T-cell (primary cell): ENCODE measurements at regions not wholly inside any gene's neighbourhood (a gene's known extent, or its start where the extent isn't known, plus 50 kb on each side); places are given as distances from the start of the nearest gene placed in this dataset.

Experiments used
- ATAC-seq, 4 experiments: fragments of 200-7000 bp in 3 of 4; fragments of 150-1000 bp in 1 of 4; cut with Tn5 transposase; replicated peaks in 1 of 4; 1 replicate in 3 of 4; 2 replicates in 1 of 4; pipeline ENCODE4 v1.10.0; 2021; ENCODE audit warnings: moderate library complexity in 3 of 4, mild to moderate bottlenecking in 2 of 4, moderate number of reproducible peaks in 1 of 4
- CTCF ChIA-PET, 2 donors: fragments of 300-600 bp; sonication (Branson Sonifier 250); formaldehyde crosslinking; loops; one replicate each; lab custom pipeline; 2022; ENCODE audit warnings: antibody characterized with exemption in 2 of 2; lab: Charles Lee
- POLR2A ChIA-PET, 2 donors: fragments of 300-600 bp; sonication (Branson Sonifier 250); formaldehyde crosslinking; loops; one replicate each; lab custom pipeline; 2022; ENCODE audit warnings: antibody characterized with exemption in 2 of 2; lab: Charles Lee
- DNase-seq, 35 experiments: peaks; one replicate each; pipeline versions ENCODE4 v3.0.0 to v3.0.0-alpha.2; 2013 to 2023
- H3K27ac ChIP-seq: one replicate; pipeline ENCODE4 v1.5.1; 2013; ENCODE audit warnings: low read length
- H3K27me3 ChIP-seq, 2 experiments: replicated peaks in 1 of 2; 1 replicate in 1 of 2; 2 replicates in 1 of 2; pipeline versions ENCODE4 v1.6.1 to v1.7.0; 2013; ENCODE audit warnings: low read length in 1 of 2, mixed read lengths in 1 of 2; ENCODE audit not compliant: control insufficient read depth in 2 of 2, insufficient read depth in 2 of 2; ENCODE audit errors: extremely low read depth in 1 of 2
- H3K36me3 ChIP-seq, 2 donors: 1 replicate in 1 of 2; 2 replicates in 1 of 2; pipeline versions ENCODE4 v1.6.1 to v1.7.0; 2013; ENCODE audit warnings: low read length in 1 of 2; ENCODE audit not compliant: control insufficient read depth in 2 of 2, insufficient read depth in 1 of 2; ENCODE audit errors: extremely low read depth in 1 of 2
- H3K4me1 ChIP-seq, 2 experiments: 1 replicate in 1 of 2; 2 replicates in 1 of 2; pipeline versions ENCODE4 v1.6.1 to v1.7.0; 2013; ENCODE audit warnings: low read length in 2 of 2, mixed read lengths in 1 of 2; ENCODE audit not compliant: insufficient read depth in 2 of 2, control insufficient read depth in 1 of 2; ENCODE audit errors: extremely low read depth in 1 of 2
- H3K4me3 ChIP-seq, 2 donors: 1 replicate in 1 of 2; 2 replicates in 1 of 2; pipeline versions ENCODE4 v1.5.1 to v1.7.0; 2013; ENCODE audit warnings: mild to moderate bottlenecking in 2 of 2, low read length in 1 of 2, moderate library complexity in 1 of 2; ENCODE audit not compliant: control insufficient read depth in 1 of 2; ENCODE audit errors: extremely low read depth in 1 of 2
- H3K9me3 ChIP-seq: 2 replicates; pipeline ENCODE4 v1.7.0; 2013
- H3K27ac Mint-ChIP-seq, 2 donors: one replicate each; pipeline ENCODE4 v1.8.0; 2020 to 2021; ENCODE audit warnings: mild to moderate bottlenecking in 2 of 2, mixed read lengths in 2 of 2
- H3K27me3 Mint-ChIP-seq, 2 donors: one replicate each; pipeline ENCODE4 v1.8.0; 2021 to 2022; ENCODE audit warnings: mixed read lengths in 2 of 2
- H3K36me3 Mint-ChIP-seq: one replicate; pipeline ENCODE4 v1.8.0; 2021; ENCODE audit warnings: mixed read lengths
- H3K4me1 Mint-ChIP-seq, 3 donors: one replicate each; pipeline ENCODE4 v1.8.0; 2020 to 2022; ENCODE audit warnings: mixed read lengths in 3 of 3, mild to moderate bottlenecking in 1 of 3
- H3K4me3 Mint-ChIP-seq, 3 donors: one replicate each; pipeline ENCODE4 v1.8.0; 2020 to 2022; ENCODE audit warnings: mild to moderate bottlenecking in 3 of 3, mixed read lengths in 3 of 3, moderate library complexity in 3 of 3
- H3K9me3 Mint-ChIP-seq, 3 donors: one replicate each; pipeline ENCODE4 v1.8.0; 2020 to 2022; ENCODE audit warnings: mixed read lengths in 3 of 3
- WGBS: methylation state at CpG from one replicate; pipeline ENCODE4 v1.1.5; 2013; ENCODE audit warnings: missing lambda C conversion rate; ENCODE audit not compliant: insufficient coverage; 5-methylcytosine and 5-hydroxymethylcytosine counted together

DNA sequence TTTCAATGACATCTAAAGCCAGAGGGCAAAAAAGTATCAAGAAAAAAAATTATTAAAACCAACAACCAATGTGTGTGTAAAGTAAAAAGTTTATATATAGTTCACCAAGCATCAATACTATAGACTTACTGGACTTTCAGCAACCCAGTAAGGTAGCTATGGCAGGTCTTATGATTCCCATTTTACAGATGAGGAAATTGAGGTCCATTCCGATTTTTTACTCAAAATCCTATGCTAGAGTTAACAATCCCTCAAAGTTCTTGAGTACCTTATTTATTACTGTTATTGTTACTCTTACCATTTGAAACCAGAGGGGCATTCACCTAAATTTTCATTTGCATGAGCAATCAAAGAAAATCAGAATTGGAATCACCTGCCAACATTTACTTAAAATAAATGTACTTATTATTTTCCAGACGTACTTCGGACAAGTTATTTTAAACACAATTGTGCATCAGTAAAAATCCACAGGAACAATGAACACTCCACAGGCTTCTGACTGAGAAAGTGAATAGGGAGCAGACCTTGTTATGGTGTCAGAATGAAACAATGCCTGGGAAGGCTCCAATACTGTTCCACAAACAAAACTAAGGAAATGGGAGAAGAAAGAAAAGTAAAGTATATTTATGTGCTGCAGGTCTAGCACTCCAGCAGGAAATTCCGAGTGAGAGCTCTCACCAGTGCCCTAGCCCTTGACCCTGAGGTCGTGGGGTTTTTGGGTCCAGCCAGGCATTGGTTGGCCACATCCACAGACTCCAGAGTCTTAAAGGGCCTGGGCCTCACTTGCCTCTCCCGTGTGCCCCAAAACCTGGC lies 229.9 kb downstream of the PIK3R1 start:
- H3K27ac Mint-ChIP-seq: no peak overlapping the region
- POLR2A ChIA-PET: no interaction called here
- H3K9me3 Mint-ChIP-seq: no peaks in the 10 kb centered on the region
- Histone ChIP-seq H3K27ac (no peak overlapping the region), H3K4me3 (no peak overlapping the region), H3K4me1 (peaks cover 2 to 5% of the 10 kb centered on the region in 2 experiments), H3K27me3 (no peaks in the 10 kb centered on the region), H3K9me3 (no peaks in the 10 kb centered on the region), H3K36me3 (no peaks in the 10 kb centered on the region)
- CTCF ChIA-PET: no interaction called here
- H3K4me3 Mint-ChIP-seq: no peak overlapping the region
- no peaks in the 10 kb centered on the region for H3K36me3 Mint-ChIP-seq
- no peak for DNase-seq
- H3K27me3 Mint-ChIP-seq: no peaks in the 10 kb centered on the region
- WGBS: 75% methylated on average over 2 of the region's 6 CpGs
- ATAC-seq: no peak
- peaks cover 10 to 20% (median 15%) of the 10 kb centered on the region in 3 donors for H3K4me1 Mint-ChIP-seq

DNA sequence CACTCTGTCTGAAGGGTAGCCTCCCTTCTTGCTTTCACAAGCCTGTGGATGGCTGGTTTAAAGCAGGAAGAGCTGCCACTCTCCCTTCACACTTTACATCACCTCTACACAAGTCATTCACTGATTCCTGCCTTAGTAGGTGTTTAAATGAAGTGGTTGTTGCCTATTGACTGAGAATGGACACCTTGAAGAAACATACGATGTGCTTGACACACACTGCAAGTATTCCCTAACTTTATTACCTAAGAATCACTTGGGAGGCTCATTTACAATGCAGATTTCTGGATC lies 230.5 kb downstream of the PIK3R1 start:
- H3K27ac ChIP-seq: no peak overlapping the region
- no peaks in the 10 kb centered on the region for H3K27me3 Mint-ChIP-seq
- H3K36me3 ChIP-seq: no peaks in the 10 kb centered on the region
- no peaks in the 10 kb centered on the region for H3K9me3 ChIP-seq
- peaks cover 2 to 3% of the 10 kb centered on the region in 2 experiments for H3K4me1 ChIP-seq
- no peak overlapping the region for H3K4me3 ChIP-seq
- POLR2A ChIA-PET: no interaction called here
- peaks cover 8 to 16% (median 12%) of the 10 kb centered on the region in 3 donors for H3K4me1 Mint-ChIP-seq
- no peaks in the 10 kb centered on the region for H3K9me3 Mint-ChIP-seq
- DNase-seq: no peak
- no peaks in the 10 kb centered on the region for H3K36me3 Mint-ChIP-seq
- no CpG with 5 or more reads among the region's 1 CpG for WGBS
- no peak overlapping the region for H3K4me3 Mint-ChIP-seq
- no peak overlapping the region for H3K27ac Mint-ChIP-seq
- H3K27me3 ChIP-seq: no peaks in the 10 kb centered on the region
- no peak for ATAC-seq
- CTCF ChIA-PET: no interaction called here

DNA sequence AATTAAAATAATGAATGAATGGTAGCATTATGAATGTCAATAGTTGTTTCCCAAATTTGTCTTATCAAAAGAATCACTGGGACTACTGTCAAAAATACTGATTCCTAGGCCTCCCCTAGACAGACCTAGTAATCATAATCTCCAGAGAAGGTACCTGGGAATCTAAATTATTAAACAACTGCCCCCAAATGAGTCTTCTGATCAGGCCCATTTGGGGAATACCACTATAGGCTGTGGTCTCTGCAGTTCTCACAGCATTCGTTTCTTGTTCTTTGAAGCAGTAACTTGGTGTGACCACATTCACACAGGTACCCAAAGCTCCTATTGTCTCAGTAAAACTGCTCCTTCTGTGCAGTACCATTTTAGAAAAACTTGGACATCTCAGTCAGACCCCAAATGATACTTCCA lies 230.9 kb downstream of the PIK3R1 start:
- Histone ChIP-seq H3K27ac (no peak overlapping the region), H3K4me1 (peaks cover 0 to 2% of the 10 kb centered on the region in 2 experiments), H3K9me3 (no peaks in the 10 kb centered on the region), H3K27me3 (no peaks in the 10 kb centered on the region), H3K36me3 (no peaks in the 10 kb centered on the region), H3K4me3 (no peak overlapping the region)
- no peak for ATAC-seq
- Mint-ChIP-seq H3K9me3 (no peaks in the 10 kb centered on the region), H3K27me3 (no peaks in the 10 kb centered on the region), H3K36me3 (no peaks in the 10 kb centered on the region), H3K27ac (no peak overlapping the region), H3K4me1 (peaks cover 4 to 12% (median 7%) of the 10 kb centered on the region in 3 donors), H3K4me3 (no peak overlapping the region)
- DNase-seq: no peak
- CTCF ChIA-PET: no interaction called here
- POLR2A ChIA-PET: no interaction called here
- 11% methylated on average over 1 of the region's 1 CpG for WGBS

DNA sequence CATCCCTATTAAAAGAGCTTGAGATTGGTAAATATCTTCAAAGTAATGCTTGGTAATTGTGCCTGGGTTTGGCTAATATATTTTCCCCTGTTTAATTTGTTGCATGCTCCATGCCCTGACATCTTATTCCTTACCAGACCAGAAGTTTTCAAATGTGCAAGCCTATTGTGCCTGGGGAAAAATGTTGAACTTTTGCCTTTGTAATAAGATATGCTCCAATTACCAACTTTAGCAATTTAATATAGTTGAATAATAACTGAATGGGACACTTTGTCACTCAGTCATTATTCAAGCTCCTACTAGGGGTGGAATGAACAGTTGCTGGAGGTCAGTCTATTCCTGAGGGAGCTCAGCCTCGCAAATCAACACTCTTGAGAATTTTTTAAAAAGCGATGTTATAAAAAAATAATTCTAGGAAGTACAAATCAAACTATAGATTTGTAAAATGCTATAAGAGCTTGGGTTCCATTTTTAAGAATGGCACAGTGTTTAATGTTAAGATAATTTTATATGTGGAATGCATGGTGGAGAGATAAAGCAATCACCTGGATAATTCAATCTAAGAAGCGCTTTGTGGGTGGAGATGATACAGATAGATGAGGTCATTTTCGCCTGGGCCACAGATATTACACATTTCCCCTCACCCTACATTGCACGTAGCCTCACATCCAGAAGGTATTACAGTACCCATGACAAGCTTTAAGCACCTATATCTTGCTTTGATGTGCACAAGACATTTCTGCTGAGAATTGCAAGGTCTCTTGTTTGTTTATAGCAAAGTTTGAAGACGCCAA lies 231.8 kb downstream of the PIK3R1 start:
- Mint-ChIP-seq H3K36me3 (no peaks in the 10 kb centered on the region), H3K27ac (no peak overlapping the region), H3K4me3 (no peak overlapping the region), H3K27me3 (no peaks in the 10 kb centered on the region), H3K4me1 (peaks cover 0 to 6% (median 3%) of the 10 kb centered on the region in 3 donors), H3K9me3 (no peaks in the 10 kb centered on the region)
- H3K4me3 ChIP-seq: no peak overlapping the region
- WGBS: no CpG with 5 or more reads among the region's 6 CpGs
- no peaks in the 10 kb centered on the region for H3K9me3 ChIP-seq
- no peaks in the 10 kb centered on the region for H3K27me3 ChIP-seq
- DNase-seq: no peak
- no peak for ATAC-seq
- H3K4me1 ChIP-seq: no peaks in the 10 kb centered on the region
- ChIA-PET CTCF (interaction anchor here in 1 of 2 donors (0.5 to 0.6 kb wide), 2 partner anchors 273 to 330 kb away, joined by 3 to 10 read pairs; no protein-coding TSS in a partner anchor), POLR2A (interaction anchor here in 1 of 2 donors (0.5 kb wide), 1 partner anchor 927 kb away, joined by 3 read pairs; no protein-coding TSS in a partner anchor)
- H3K36me3 ChIP-seq: no peaks in the 10 kb centered on the region
- H3K27ac ChIP-seq: no peak overlapping the region

DNA sequence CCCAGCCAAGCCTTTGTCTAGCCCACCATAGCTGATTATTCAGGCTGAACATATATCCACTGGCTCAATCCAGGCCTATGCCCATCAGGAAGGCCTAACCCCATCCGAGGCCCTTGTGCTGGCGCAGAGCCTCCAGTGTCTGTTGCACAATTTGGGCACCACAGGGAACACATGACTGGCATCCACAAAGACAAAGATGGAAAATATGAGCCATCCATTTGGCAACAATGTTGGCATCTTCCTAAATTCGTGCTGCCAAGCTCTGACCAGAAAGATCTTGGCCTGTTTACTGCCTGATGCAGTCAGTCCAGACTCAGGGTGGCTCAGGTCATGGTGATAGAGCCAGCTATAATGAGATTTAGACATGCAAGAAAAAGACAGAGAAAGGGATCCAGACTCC lies 233.8 kb downstream of the PIK3R1 start:
- CTCF ChIA-PET: no interaction called here
- no peak overlapping the region for H3K4me3 Mint-ChIP-seq
- DNase-seq: no peak
- Histone ChIP-seq H3K4me1 (no peaks in the 10 kb centered on the region), H3K27ac (no peak overlapping the region), H3K27me3 (no peaks in the 10 kb centered on the region), H3K4me3 (no peak overlapping the region), H3K9me3 (no peaks in the 10 kb centered on the region), H3K36me3 (no peaks in the 10 kb centered on the region)
- H3K27ac Mint-ChIP-seq: no peak overlapping the region
- H3K27me3 Mint-ChIP-seq: no peaks in the 10 kb centered on the region
- H3K4me1 Mint-ChIP-seq: peaks cover 0 to 3% (median 2%) of the 10 kb centered on the region in 3 donors
- no peaks in the 10 kb centered on the region for H3K9me3 Mint-ChIP-seq
- 75% methylated on average over 3 of the region's 3 CpGs for WGBS
- no peak for ATAC-seq
- POLR2A ChIA-PET: no interaction called here
- no peaks in the 10 kb centered on the region for H3K36me3 Mint-ChIP-seq

DNA sequence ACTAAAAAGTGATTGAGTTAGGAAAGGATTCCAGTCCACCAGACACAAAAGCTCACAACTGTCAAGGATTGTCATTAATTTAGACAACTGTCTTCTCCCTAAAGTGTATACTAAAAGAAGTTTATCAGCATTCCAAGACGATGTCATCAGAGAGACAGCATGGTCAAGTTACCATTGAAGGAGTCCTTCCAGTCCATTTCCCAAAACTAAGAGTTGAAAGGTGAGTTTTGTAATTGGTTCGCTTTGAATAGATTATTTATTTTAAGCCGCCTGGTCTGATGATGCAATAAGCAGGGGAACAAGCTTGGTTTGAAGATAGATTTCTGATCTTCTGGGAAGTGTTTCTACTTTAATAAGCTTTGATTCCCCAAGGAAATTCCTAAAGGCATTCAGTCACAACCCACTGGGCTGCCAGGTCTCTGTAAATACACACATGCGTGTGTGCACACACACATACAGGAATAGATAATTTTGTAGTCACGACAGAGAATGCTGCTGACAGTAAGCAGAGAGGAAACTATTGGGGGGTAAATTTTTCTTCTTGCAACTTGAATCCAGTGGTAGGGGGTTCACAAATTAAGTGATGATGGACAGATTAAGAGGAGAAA lies 234.8 kb downstream of the PIK3R1 start:
- ATAC-seq (no peak), DNase-seq (no peak)
- H3K27me3 Mint-ChIP-seq: no peaks in the 10 kb centered on the region
- no peaks in the 10 kb centered on the region for H3K9me3 Mint-ChIP-seq
- no peaks in the 10 kb centered on the region for H3K4me1 Mint-ChIP-seq
- Histone ChIP-seq H3K27ac (no peak overlapping the region), H3K9me3 (no peaks in the 10 kb centered on the region), H3K27me3 (no peaks in the 10 kb centered on the region), H3K4me1 (no peaks in the 10 kb centered on the region), H3K4me3 (no peak overlapping the region), H3K36me3 (no peaks in the 10 kb centered on the region)
- H3K4me3 Mint-ChIP-seq: no peak overlapping the region
- no CpG with 5 or more reads among the region's 5 CpGs for WGBS
- H3K36me3 Mint-ChIP-seq: no peaks in the 10 kb centered on the region
- H3K27ac Mint-ChIP-seq: no peak overlapping the region
- ChIA-PET POLR2A (no interaction called here), CTCF (no interaction called here)
